IMR-90 (cell line): ENCODE measurements at regions not wholly inside any gene's neighbourhood (a gene's known extent, or its start where the extent isn't known, plus 50 kb on each side); places are given as distances from the start of the nearest gene placed in this dataset.

Experiments
- FOS ChIP-seq: fragments of 150-350 bp; IDR thresholded peaks from 2 replicates; pipeline ENCODE4 v1.6.1; 2016; ENCODE audit warnings: low read depth, low read length
- NFE2L2 ChIP-seq: fragments of 150-350 bp; IDR thresholded peaks from 2 replicates; pipeline ENCODE4 v1.6.1; 2016; ENCODE audit warnings: low read depth, mild to moderate bottlenecking, low read length

- no peak for TF ChIP-seq NFE2L2
- TF ChIP-seq FOS, result no peak
Observed at GRCh38 chr6:99024089-99024488, 76.3 kb upstream of the FBXL4 start.
